HG02973 (cell line): ENCODE measurements at regions not wholly inside any gene's neighbourhood (a gene's known extent, or its start where the extent isn't known, plus 50 kb on each side); places are given as distances from the start of the nearest gene placed in this dataset.
"Not testable (repeated sequence)": the region's sequence is repeated elsewhere in the genome, so short reads cannot be mapped to it uniquely, and the experiment has no call there.

ENCODE experiments used
- ATAC-seq: cut with Tn5 transposase; IDR thresholded peaks from one replicate; pipeline ENCODE4 v1.9.1; 2021; ENCODE audit warnings: moderate library complexity; ENCODE audit not compliant: unreplicated experiment

DNA sequence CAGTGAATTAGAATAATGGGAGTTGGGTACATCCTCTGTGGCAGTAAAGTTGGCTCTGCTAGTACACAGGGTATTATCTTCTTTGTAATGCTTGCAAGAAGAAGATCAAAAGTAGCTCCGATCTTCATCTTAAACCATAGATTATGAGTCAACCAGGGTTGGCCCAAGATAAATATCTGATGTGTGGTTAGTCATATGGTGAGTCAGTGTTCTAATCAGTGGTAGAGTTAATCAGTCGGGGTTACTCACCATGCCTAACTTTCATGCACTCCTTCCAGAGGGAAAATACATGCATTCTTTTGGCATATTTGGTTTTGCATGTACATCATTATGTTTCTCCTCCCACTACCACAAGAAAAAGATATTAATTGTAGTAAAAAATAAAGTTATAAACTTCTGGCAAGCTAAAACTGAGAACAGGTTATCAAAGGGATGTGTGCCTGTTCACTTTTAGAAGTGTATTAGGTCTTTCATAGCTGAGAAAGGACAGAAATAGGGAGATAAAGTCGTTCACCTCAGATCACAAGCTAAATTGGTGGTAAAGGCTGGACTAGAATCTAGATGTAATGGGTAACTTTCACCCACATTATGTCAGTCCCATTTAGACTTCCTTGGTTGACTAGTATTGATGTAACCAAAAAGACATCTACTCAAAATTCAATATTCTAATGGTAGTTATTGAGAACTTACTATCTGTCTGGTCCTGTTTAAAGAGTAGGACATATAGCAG, 684.4 kb downstream of the IRS1 start:
- no peak for ATAC-seq

DNA sequence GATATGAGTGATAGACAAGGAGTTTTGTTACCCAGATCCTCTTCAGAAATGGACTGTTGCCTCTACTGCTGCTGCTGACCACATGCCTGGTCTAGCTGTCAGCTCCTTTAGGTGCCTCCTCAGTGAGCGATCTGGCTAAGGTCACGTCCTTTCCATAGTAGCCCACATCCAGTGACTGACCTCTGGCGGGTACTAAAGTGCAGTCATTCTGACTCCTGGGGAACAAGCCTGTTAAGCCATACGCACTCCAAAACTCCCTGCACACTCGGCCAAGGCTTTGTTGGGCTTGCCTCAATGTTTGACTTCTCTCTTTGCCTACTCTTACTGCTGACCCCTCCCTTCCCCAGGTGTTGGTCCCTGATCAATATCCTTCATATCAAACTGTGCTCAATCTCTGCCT, 685.2 kb downstream of the IRS1 start:
- ATAC-seq = no peak

DNA sequence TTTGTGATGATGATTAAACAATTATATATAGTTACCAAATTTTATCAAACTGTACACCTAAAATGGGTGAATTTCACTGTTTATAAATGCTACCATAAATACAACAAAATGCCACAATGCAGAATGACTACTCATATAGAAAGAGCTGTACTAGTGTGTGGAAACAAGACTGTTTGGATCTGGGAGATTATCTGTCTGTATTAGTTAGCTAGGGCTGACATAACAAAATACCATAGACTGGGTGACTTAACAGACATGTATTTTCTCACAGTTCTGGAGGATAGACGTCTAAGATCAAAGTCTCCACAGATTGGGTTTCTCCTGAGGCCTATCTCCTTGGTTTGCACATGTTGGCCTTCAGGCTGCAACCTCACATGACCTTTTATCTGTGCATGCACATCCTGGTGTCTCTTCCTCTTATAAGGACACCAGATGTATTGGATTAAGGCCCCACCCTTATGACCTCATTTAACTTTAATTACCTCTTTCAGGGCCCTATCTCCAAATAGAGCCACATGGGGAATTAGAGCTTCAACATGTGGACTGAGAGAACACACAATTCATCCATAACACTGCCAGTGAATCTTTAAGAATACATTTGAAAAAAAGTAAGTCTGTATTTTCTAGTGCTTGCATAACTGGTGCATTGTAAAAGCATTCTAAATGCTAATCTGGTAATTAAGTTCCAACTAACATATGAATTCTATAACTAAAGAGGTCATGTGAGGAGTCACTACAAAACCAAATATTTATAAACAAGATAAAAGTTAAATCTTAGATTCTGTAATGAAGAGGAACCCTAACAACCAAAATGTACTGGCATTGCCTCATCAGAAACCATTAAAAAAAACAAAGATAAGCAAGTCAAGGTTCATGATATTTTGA, 699.6 kb downstream of the NYAP2 start:
- no peak for ATAC-seq

DNA sequence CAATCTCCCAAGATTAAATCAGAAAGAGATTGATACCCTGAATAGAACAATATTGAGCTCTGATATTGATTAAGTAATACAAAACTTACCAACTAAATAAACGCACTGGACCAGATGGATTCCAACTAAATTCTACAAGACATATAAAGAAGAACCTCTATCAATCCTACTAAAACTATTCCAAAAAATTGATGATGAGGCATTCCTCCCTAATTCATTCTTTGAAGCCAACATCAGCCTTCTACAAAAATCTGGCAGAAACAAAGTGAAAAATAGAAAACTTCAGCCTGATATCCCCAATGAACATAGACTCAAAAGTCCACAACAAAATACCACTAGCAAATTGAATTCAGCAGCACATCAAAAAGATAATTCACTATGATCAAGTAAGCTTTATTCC, 695.5 kb downstream of the NYAP2 start:
- ATAC-seq = no peak

DNA sequence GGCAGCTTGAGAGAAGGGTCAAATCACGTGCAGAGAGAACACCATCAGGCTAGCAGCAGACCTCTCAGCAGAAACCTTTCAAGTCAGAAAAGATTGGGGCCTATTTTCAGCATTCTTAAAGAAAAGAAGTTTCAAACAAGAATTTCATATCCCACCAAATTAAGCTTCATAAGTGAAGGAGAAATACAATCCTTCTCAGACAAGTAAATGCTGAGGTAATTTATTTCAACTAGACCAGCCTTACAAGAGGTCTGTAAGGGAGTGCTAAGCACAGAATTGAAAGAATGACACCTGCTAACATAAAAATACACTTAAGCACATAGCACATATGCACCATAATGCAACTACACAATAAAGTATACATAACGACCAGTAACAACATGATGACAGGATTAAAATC, 693.9 kb downstream of the NYAP2 start:
- no peak for ATAC-seq

DNA sequence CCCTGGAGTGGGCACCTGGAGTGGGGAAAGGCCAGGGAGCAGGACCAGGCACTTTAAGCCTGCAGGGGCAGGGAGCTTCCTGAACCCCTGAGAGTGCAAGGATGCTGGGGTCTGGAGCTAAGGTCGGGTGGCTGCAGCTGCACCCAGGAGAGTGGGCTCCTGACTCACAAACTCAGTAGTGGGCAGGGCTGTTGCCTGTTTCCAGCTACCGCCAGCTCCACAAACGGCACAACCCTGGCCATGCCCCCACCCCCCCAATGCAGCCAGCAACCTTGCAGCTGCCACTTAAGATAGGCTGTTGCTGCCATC, 688.8 kb downstream of the NYAP2 start:
- no peak for ATAC-seq

DNA sequence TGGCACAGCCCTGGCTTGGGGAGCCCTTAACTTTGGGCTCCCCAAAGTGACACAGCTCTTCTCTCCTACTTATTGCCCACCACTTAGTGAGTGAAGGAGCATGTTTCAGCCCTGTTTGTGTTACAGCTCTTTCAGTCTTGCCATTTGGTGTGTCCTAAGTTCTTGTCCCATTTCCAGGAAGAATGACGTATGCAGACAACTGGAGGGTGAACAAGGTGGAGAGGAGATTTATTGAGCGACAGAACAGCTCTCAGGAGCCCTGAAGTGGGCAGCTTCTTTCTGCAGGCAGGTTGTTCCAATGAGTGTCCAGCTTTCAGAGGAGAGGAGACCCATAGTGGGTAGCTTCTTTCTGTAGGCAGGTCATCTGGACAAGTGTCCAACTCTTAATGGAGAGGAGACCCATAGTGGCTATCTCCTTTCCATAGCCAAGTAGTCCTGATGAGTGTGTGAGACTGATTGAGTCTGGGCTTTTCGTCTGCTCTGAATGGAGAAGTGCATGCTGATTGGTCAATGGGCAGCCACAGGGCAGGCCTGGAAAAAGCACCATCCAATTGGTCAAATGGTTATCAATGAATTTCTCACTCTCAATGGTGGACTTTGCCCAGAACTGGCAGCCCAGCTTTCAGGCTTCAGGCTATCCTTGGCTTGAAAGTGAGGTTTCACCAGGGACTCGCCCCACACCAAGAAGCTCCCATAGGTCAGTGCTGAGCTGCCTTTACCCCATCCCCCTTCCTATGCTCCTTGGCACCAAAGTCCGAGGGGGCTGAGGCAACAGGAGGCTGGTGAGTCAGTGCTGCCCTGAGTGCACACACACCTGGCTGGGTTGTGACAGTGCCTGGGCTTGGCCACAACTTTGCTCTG, 688.2 kb downstream of the NYAP2 start:
- no peak for ATAC-seq

DNA sequence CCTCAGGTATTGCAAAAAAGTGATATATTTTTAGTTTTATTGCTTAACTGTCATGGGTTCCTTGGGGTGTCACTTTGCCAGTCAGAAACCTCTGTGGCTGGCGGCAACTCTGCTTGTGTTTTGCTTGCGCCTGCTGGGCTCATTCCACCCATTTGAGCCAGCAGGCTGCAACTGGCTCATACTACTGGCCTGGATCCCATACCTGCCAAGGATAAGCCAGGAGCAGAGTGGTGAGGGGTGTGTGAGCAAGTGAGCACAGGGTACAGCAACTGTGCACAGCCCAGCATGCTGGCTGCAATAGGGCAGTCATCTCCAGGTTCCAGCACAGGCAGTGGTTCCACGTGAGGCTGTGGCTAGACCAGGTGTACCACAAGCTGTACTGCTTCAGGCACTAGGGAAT, 687.5 kb downstream of the NYAP2 start:
- ATAC-seq = no peak

DNA sequence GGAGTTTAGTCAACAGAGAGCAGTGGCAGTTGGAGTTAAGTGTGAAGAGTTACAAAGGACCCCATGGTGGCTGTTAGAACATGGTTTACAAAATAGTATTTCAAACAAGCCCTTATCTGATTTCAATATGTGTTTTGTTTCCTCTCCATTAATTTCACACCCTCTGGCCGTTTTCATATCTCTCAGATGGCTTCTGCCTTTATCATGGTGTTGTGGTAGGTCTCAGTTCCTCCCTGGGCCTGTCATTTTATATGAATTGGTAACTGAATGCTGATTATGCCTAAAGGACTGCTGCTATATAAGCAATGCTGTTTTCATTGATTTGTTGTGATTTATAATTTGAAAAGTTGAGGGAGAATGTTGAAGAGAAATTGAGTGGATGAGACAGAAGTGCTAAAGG, 686.7 kb downstream of the NYAP2 start:
- ATAC-seq = no peak

DNA sequence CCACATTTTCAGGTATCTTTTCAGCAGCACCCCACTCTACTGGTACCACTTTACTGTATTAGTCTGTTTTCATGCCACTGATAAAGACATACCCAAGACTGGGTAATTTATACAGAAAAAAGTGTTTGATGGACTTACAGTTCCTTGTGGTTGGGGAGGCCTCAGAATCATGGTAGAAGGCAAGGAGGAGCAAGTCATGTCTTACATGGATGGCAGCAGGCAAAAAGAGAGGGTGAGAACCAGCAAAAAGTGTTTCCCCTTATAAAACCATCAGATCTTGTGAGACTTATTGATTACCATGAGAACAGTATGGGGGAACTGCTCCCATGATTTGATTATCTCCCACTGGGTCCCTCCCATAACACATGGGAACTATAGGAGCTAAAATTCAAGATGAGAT, 685.9 kb downstream of the NYAP2 start:
- ATAC-seq = not testable (repeated sequence)

DNA sequence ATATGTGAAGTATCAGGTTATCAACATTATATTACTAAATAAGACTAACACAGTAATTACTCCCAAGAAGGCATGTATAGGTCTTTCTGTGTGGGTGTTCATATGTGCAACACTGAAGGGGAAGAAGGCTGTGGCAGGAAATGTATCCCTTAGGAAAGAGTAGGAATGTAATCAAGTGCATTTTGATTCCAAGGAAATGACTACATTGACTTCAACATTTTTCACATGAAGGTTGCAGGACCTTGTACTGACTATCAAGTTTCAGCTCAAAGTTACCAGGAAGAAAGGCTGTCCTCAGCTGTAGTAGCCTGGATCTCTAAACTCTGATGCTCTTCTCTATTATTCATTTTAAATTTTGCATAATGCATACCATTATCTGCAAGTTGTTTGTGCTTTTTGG, 680.8 kb downstream of the NYAP2 start:
- ATAC-seq = no peak

DNA sequence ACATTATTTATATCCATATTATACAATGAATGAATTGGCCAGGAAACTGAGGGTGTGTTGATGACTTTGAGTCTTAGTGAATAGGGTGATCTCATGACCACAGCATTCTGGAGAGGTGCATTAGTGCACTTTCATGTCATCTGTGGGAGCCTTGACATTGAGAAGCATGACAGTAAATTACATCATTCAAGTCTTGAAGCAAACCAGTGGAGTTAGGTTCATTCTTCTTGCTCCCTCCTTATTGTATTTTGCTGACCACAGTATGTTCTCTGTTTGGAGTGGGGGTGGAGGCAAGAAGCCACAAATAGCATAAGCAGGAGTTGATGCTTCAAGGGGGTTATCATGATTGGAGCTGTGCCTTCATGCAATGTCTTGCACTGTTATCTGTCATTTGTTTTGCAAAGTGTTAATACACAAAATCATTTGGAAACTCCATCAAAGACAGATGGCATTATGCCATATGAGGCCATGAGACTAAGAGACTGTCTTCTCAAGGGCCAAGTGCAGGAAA, 680.2 kb downstream of the NYAP2 start:
- no peak for ATAC-seq

DNA sequence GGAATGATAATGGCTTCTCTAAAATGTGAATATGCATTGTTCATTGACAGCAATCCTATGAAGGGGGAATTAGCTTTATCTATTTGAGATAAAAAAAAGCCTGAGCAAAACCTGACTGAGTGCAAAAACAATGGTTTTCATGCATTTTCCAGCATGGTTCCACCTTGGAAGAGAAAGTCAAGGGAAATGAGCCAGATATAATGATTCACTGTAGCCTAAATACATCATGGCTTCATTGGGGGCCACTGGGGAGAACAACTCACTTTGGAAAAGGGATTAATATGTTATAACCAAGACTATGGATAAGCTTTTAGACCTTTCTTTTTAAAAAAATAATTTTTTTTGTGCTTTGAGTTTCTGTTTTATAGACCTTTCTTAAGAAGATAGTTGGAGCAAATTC, 679.7 kb downstream of the NYAP2 start:
- ATAC-seq = no peak

DNA sequence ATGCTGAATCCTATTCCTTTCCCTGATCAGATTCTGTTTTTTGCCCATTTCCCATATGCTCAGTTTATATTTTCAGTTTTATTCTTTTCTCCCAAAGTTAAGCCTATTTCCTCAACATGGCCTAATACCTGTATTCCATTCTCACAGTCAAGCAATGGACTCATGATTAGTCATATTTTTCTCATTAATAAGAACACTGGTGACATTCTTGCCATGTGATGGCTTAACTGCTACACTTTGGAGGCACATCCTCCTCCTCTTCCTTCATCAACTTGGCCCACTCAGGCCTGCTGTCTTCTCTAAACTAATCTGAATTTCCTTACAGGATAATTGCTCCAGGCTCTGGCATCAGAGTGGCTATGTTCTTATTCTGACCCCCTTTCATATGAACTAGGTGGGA, 679.2 kb downstream of the NYAP2 start:
- no peak for ATAC-seq

DNA sequence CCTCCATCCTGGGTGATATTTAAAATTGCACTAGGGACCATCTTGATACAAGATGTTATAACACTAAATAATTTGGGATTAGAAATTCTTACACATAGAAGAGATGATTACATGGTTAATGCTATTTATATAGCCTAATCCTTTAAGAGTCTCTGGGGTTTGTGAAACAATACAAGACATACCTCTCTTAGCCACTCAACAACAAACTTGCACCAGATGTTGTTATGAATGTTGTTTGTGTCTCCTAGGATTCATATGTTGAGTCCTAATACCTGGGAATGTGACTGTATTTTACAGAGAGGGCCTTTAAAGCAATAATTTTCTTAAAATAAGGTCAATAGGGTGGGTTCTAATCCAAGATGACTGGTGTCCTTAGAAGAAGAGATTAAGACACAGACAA, 678.3 kb downstream of the NYAP2 start:
- no peak for ATAC-seq

DNA sequence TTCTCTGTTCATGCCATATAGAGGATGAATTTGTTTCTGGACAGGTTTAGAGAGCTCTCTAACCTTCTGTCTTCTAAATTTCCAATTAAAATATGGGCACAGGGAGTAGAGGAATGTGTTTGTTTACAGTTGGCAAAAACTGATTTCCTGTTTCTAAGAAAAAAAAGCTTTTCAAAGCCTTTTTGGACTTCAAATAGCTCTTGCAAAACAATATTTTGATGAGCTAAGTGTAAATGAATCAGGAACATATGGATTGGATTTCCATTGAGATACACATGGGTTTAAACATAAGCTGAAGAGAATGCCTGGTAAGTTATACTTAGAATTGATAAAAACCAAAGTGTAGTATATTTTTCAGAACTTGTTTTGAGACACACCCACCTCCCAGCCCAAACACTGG, 677.5 kb downstream of the NYAP2 start:
- no peak for ATAC-seq

DNA sequence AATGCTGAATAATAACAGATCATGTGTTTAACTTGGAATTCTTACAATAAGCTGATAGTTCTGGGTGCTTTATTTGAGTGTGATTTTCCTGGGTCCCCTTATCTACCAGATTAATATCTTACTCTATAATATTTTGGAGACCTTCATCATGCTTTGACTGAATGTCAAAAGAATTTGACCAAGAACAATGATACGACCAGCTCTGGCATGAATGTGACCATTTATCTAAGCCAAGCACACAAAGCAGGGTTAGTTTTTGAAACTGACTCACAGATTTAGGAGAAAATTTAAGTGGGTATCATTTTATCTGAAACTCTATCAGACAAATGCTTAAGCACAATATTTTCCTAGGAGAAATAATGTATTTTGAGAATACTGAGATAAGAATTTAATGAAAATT, 677.0 kb downstream of the NYAP2 start:
- no peak for ATAC-seq

DNA sequence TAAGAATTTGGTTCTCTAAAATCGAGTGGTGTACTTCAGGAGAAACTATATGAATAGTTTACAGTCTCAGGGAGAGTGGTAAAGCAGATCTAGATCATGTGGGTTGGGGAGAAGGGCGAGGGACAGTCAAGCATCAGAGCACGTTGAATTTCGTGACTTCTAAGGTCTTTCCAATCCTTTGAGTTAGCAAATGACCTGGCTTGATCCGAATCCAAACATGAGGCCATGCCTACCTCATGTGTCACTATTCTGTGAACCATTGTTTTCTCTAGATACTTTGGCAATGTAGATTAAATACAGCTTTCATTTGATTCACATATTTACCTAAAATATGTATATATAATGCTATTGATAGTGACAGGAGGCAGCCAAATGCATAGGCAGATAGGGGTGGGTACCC, 674.9 kb downstream of the NYAP2 start:
- ATAC-seq = no peak

DNA sequence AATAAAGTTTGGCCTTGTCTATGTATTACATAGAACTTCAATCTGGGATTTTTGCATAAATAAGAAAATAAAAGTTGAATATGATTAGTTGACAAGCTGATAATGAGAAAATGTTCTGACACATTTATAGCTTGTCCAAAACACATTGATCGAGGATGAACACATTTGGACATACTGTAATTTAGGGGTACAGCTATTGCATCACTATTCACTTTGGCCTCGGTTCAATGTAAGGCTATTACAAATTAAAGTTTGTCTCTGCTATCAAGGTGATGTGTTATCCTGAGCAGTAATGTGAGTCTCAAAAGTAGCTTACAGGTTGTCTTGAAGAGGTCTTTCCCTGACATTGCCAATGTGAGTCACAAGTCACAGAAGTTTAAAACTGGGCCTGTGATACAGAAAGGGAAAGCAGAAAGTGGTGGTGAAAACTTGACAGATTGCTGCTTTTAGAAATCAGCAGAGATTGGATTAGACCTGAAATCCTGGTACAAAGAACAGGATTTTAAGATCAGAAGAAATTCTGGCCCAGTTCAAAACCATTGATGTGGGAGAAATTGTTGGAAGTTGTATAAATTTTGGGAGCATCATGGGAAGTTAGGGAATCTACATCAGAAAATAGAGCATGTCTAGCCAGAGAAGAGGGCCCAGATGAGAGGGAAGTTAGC, 674.1 kb downstream of the NYAP2 start:
- no peak for ATAC-seq

DNA sequence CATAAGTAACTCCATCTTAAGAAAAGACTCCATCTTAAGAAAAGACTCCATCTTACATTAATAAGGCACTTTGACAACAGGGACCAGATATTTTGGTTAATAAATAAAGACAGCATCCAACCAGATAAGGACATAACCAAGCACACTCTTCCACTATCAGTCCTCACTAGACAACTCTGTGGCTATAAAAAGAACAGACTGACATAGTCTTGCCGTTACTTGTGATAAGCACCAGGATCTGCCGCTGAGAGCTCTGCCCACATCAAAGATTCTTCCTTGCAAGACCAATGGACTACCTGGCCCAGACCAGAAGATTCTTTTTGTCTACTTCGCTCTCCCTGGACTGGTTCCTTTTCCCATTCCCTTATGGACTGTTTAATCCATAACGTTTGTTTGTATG, 667.4 kb downstream of the NYAP2 start:
- ATAC-seq = no peak

DNA sequence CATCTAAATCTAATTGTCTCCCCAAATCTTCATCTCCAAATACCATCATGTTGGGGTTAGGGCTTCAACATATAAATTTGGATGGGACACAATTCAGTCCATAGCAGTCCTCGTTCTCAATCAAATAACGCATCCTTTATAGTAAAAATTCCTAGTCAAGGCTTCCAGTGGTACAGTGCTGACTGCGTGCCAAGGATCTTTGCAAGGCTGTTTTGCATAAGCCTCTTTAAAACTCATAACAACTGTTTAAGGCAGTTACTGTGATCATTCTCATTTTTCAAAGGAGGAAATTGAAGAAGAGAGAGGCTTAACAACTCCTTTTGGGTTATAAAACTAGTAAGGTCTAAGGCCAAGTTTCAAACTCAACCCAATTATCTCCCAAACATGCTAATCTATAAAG, 666.9 kb downstream of the NYAP2 start:
- ATAC-seq = no peak
